Hepatocyte (in vitro differentiated cells): ENCODE measurements at regions not wholly inside any gene's neighbourhood (a gene's known extent, or its start where the extent isn't known, plus 50 kb on each side); places are given as distances from the start of the nearest gene placed in this dataset.
"Not testable (repeated sequence)": the region's sequence is repeated elsewhere in the genome, so short reads cannot be mapped to it uniquely, and the experiment has no call there.

Experiments used
- DNase-seq: peaks from one replicate; pipeline ENCODE4 v3.0.0-alpha.2; 2016; ENCODE audit warnings: low spot score
- H2AFZ ChIP-seq: fragments of 200-600 bp; sonication (generic); 2 replicates; pipeline ENCODE4 v1.6.0; 2016; ENCODE audit warnings: antibody characterized with exemption, mild to moderate bottlenecking
- H3K27ac ChIP-seq: fragments of 200-600 bp; sonication (generic); 2 replicates; pipeline ENCODE4 v1.5.1; 2016; ENCODE audit warnings: mild to moderate bottlenecking
- H3K27me3 ChIP-seq: fragments of 200-600 bp; sonication (generic); 2 replicates; pipeline ENCODE4 v1.6.1; 2016
- H3K36me3 ChIP-seq: fragments of 200-600 bp; sonication (generic); replicated peaks from 2 replicates; pipeline ENCODE4 v1.5.1; 2016; ENCODE audit warnings: low read depth; ENCODE audit not compliant: insufficient read depth
- H3K4me1 ChIP-seq: fragments of 200-600 bp; sonication (generic); 2 replicates; pipeline ENCODE4 v1.5.1; 2016; ENCODE audit warnings: mild to moderate bottlenecking, moderate library complexity; ENCODE audit not compliant: insufficient read depth
- H3K4me2 ChIP-seq: fragments of 200-600 bp; sonication (generic); 2 replicates; pipeline ENCODE4 v1.6.0; 2016
- H3K4me3 ChIP-seq: fragments of 200-600 bp; sonication (generic); 2 replicates; pipeline ENCODE4 v1.5.1; 2016; ENCODE audit warnings: mild to moderate bottlenecking
- H3K79me2 ChIP-seq: fragments of 200-600 bp; sonication (generic); 2 replicates; pipeline ENCODE4 v1.6.0; 2017; ENCODE audit warnings: mild to moderate bottlenecking
- H3K9me2 ChIP-seq: fragments of 200-600 bp; sonication (generic); replicated peaks from 2 replicates; pipeline ENCODE4 v1.6.0; 2017; ENCODE audit warnings: mild to moderate bottlenecking; ENCODE audit not compliant: insufficient read depth
- H3K9me3 ChIP-seq: fragments of 200-600 bp; sonication (generic); 2 replicates; pipeline ENCODE4 v1.5.1; 2016; ENCODE audit warnings: low read depth, mild to moderate bottlenecking
- H4K20me1 ChIP-seq: fragments of 200-600 bp; sonication (generic); 2 replicates; pipeline ENCODE4 v1.6.0; 2016; ENCODE audit warnings: mild to moderate bottlenecking; ENCODE audit not compliant: insufficient read depth, poor library complexity, severe bottlenecking
- EZH2 ChIP-seq: fragments of 200-600 bp; sonication (generic); IDR thresholded peaks from 2 replicates; pipeline ENCODE4 v1.6.1; 2016; ENCODE audit warnings: antibody characterized with exemption, mild to moderate bottlenecking, borderline replicate concordance
- EZH2phosphoT487 ChIP-seq: fragments of 200-600 bp; sonication (generic); IDR thresholded peaks from one replicate; pipeline ENCODE4 v1.6.1; 2018; ENCODE audit warnings: antibody characterized with exemption, mild to moderate bottlenecking, low read depth, moderate library complexity; ENCODE audit not compliant: unreplicated experiment, severe bottlenecking
- WGBS: methylation state at CpG from one replicate; pipeline ENCODE4 v1.1.6; 2016; ENCODE audit warnings: low lambda C conversion rate; ENCODE audit errors: missing lambda C conversion rate; 5-methylcytosine and 5-hydroxymethylcytosine counted together
- TF ChIP-seq, protein P1 (sequence below): fragments of 200-600 bp; sonication (generic); IDR thresholded peaks from 2 replicates; pipeline ENCODE4 v1.5.1; 2016; ENCODE audit warnings: antibody characterized with exemption, mild to moderate bottlenecking; ENCODE audit not compliant: poor library complexity

DNA sequence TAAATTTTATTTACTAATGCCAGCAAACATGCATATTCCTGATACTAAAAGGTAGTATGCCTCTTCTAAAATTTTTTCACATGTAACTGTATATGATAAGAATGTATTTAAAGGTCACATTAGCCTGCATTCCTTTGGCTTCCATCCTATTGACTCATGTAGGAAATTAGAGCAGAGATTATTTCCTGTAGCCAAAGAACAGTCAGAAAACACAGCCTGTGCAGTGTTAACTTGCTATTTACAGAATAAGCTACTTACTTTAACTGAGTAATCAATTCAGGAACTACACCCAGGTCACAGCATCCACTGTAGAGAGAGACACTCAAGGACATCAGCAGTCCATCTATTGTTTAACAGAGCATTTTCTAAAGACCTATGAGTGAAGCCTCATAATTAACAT, 154.5 kb upstream of the ADGRL4 start:
- no peak for DNase-seq
- no peaks in the 10 kb centered on the region for H3K9me3 ChIP-seq
- no peaks in the 10 kb centered on the region for H3K9me2 ChIP-seq
- H3K79me2 ChIP-seq = no peaks in the 10 kb centered on the region
- TF ChIP-seq, protein P1, sequence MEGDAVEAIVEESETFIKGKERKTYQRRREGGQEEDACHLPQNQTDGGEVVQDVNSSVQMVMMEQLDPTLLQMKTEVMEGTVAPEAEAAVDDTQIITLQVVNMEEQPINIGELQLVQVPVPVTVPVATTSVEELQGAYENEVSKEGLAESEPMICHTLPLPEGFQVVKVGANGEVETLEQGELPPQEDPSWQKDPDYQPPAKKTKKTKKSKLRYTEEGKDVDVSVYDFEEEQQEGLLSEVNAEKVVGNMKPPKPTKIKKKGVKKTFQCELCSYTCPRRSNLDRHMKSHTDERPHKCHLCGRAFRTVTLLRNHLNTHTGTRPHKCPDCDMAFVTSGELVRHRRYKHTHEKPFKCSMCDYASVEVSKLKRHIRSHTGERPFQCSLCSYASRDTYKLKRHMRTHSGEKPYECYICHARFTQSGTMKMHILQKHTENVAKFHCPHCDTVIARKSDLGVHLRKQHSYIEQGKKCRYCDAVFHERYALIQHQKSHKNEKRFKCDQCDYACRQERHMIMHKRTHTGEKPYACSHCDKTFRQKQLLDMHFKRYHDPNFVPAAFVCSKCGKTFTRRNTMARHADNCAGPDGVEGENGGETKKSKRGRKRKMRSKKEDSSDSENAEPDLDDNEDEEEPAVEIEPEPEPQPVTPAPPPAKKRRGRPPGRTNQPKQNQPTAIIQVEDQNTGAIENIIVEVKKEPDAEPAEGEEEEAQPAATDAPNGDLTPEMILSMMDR = no peak
- no peak for TF ChIP-seq EZH2phosphoT487
- TF ChIP-seq EZH2 = no peak
- no peaks in the 10 kb centered on the region for H3K27me3 ChIP-seq
- H2AFZ ChIP-seq = no peak overlapping the region
- no peak overlapping the region for H3K4me2 ChIP-seq
- no peak overlapping the region for H3K4me3 ChIP-seq
- H3K4me1 ChIP-seq = no peaks in the 10 kb centered on the region
- H3K36me3 ChIP-seq = no peaks in the 10 kb centered on the region
- no peak overlapping the region for H3K27ac ChIP-seq
- no peaks in the 10 kb centered on the region for H4K20me1 ChIP-seq

DNA sequence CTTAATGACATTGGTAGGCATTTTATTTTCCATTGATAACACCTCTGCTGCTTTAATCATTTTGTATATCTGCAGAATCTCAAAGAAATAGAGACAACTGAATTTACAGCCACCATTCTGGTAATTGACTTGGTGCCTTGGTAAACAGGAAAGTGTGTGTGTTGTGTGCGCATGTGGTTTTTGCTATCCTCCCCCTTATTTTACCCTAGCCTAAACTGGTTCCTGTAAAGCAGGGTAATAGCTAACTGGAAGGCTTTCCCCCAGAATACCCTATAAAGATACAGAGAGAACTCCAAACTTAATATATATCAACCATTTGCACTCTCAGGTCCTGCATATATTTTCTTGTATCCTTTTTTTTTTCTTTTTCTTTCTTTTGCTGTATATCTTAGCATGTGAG, 149.5 kb upstream of the ADGRL4 start:
- Histone ChIP-seq H3K9me3 (no peaks in the 10 kb centered on the region), H2AFZ (no peak overlapping the region), H3K27ac (no peak overlapping the region), H3K79me2 (no peaks in the 10 kb centered on the region), H3K4me2 (no peak overlapping the region), H3K27me3 (no peaks in the 10 kb centered on the region), H4K20me1 (no peaks in the 10 kb centered on the region), H3K36me3 (no peaks in the 10 kb centered on the region), H3K4me1 (no peaks in the 10 kb centered on the region), H3K4me3 (no peak overlapping the region), H3K9me2 (no peaks in the 10 kb centered on the region)
- TF ChIP-seq EZH2phosphoT487 (no peak), EZH2 (no peak)
- TF ChIP-seq, protein P1 = no peak
- no peak for DNase-seq
- 57% methylated on average over 1 of the region's 1 CpG for whole genome bisulfite sequencing

DNA sequence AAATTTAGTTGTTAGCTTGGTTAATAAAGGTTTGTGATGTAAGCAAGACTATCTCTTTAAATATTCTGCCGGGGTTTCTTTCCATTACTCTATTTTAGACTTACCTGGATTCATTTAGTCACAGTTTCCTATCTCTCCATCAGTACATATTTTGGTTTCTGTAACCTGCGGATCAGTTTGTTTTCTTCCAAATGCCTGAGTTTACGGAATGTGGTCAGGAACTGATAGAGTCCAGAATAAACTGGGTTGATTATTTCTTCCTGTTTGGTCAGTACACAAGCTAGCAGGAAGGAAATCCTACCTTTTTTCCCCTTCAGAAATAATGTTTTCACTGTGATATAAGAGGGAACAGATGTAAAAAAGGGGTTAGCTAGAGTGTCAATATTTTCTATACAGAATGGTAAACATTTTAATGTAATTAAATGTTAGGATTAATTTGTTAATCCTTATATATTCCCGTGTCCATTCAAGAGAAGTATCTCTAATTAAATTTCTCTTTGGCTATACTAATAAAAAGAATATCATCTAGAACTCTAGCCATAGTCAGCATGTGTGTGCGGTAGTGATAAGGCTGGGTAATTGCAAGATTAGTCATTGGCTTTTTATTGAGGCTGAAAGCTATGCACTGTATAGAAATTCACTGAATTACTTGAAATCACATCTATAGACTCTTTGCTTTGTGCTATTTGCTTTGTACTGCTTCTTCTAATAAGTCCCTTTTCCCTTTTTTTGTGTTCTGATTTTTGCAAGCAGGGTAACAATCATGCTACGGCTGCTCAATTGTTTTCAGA, 144.7 kb upstream of the ADGRL4 start:
- Histone ChIP-seq H3K27me3 (no peaks in the 10 kb centered on the region), H3K79me2 (no peaks in the 10 kb centered on the region), H3K4me2 (no peak overlapping the region), H3K9me3 (no peaks in the 10 kb centered on the region), H3K36me3 (no peaks in the 10 kb centered on the region), H4K20me1 (no peaks in the 10 kb centered on the region), H2AFZ (no peak overlapping the region), H3K9me2 (no peaks in the 10 kb centered on the region), H3K4me1 (no peaks in the 10 kb centered on the region), H3K4me3 (no peak overlapping the region), H3K27ac (no peak overlapping the region)
- no peak for TF ChIP-seq EZH2
- no peak for TF ChIP-seq EZH2phosphoT487
- TF ChIP-seq, protein P1 = no peak
- no peak for DNase-seq
- WGBS = 57% methylated on average over 6 of the region's 6 CpGs

DNA sequence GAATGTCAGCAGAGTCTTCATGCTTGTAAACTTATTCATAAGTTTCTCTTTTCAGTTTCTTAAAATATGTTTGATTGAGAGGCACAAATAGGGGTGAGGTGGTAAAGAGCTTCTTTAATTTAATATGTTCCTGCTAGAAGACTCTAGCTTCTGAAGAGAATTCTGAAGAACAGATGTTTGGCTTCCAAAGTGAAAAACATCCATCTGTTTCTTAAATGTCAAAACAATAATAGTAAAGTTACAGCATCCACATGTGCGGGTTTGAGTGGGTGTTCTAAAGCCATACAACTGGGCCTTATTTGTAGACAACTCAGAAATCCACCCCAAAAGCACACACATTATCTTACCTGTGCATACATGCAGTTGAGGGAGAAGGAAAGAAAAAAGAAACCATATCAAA, 144.0 kb upstream of the ADGRL4 start:
- no peaks in the 10 kb centered on the region for H3K27me3 ChIP-seq
- no peaks in the 10 kb centered on the region for H3K36me3 ChIP-seq
- no peak overlapping the region for H3K27ac ChIP-seq
- DNase-seq = no peak
- no peak overlapping the region for H3K4me3 ChIP-seq
- H3K79me2 ChIP-seq = no peaks in the 10 kb centered on the region
- H2AFZ ChIP-seq = no peak overlapping the region
- no peaks in the 10 kb centered on the region for H3K4me1 ChIP-seq
- no peak for TF ChIP-seq EZH2phosphoT487
- TF ChIP-seq, protein P1 = no peak
- TF ChIP-seq EZH2 = no peak
- H3K4me2 ChIP-seq = no peak overlapping the region
- WGBS = 68% methylated on average over 1 of the region's 1 CpG
- no peaks in the 10 kb centered on the region for H4K20me1 ChIP-seq
- no peaks in the 10 kb centered on the region for H3K9me2 ChIP-seq
- no peaks in the 10 kb centered on the region for H3K9me3 ChIP-seq

DNA sequence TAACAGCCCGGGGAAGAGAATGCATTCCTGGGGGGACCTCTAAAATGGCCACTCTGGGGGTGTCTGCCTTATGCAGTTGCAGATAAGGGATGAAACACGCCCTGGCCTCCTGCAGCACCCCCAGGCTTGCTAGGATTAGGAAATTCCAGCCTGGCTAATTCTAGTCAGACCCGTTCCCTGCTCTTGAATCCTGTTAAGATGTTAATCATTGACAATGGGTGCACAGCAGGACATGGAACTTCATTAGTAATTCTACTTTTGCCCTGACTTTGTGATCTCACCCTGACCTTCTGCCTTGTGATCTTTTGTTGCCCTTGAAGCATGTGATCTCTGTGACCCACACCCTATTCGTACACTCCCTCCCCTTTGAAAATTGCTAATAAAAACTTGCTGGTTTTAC, 131.7 kb upstream of the ADGRL4 start:
- H3K9me2 ChIP-seq, H3K27me3 ChIP-seq, H2AFZ ChIP-seq, H3K36me3 ChIP-seq, H3K79me2 ChIP-seq, H3K4me1 ChIP-seq, H3K4me2 ChIP-seq, H4K20me1 ChIP-seq, H3K9me3 ChIP-seq, H3K27ac ChIP-seq, H3K4me3 ChIP-seq, DNase-seq: not testable (repeated sequence)
- 83% methylated on average over 4 of the region's 4 CpGs for WGBS
